ENCODE measurements at regions not wholly inside any gene's neighbourhood (a gene's known extent, or its start where the extent isn't known, plus 50 kb on each side); places are given as distances from the start of the nearest gene placed in this dataset.

GRCh38 chr11:112453601-112454577 lies 193.2 kb upstream of the PLET1 start:
- no peak overlapping the region for H3K9ac ChIP-seq (ENCODE audit: low read length)
- H3K4me2 ChIP-seq (ENCODE audit: low read length) = no peak overlapping the region
- no peak overlapping the region for H3K27ac ChIP-seq (ENCODE audit: low read depth, low read length)
- H3K9me2 ChIP-seq (ENCODE audit: insufficient read depth) = no peaks in the 10 kb centered on the region
- ATAC-seq (peak; percentile 94), DNase-seq (ENCODE audit: low read depth, low spot score) (peak; percentile 34)
- no peaks in the 10 kb centered on the region for H3K9me3 ChIP-seq (ENCODE audit: control insufficient read depth in 1 of 2, insufficient read depth in 1 of 2, low read depth in 1 of 2, low read length in 2 of 2)
- CTCF ChIA-PET = interaction anchor here (0.6 to 2.0 kb wide), 13 partner anchors 9 to 836 kb away, joined by 3 to 11 read pairs (median 4); no protein-coding TSS in a partner anchor
- no peaks in the 10 kb centered on the region for H3K27me3 ChIP-seq (ENCODE audit: insufficient read depth, low read length)
- H2AFZ ChIP-seq (ENCODE audit: low read depth, low read length, poor library complexity, severe bottlenecking) = no peak overlapping the region
- POLR2A ChIA-PET = no interaction called here
- H3K4me3 ChIP-seq (replicated peaks in 1 of 2; ENCODE audit: low read depth in 1 of 2, low read length in 2 of 2) = no peak overlapping the region
- no peaks in the 10 kb centered on the region for H3K79me2 ChIP-seq (ENCODE audit: insufficient read depth, low read length)
- no peak for TF ChIP-seq JUND (IDR thresholded peaks at IDR 0.05)
- no peak for TF ChIP-seq SP1 (IDR thresholded peaks at IDR 0.05; ENCODE audit: low read depth)
- peak; percentile 46 to 80 (median 54); a peak in 5 of 6 replicates for TF ChIP-seq CTCF (IDR thresholded peaks at IDR 0.05 in 2 of 3, conservative IDR thresholded peaks at IDR 0.05 in 1 of 3; ENCODE audit: borderline replicate concordance in 1 of 3, insufficient read depth in 1 of 3, low read depth in 2 of 3, low read length in 2 of 3)
- TF ChIP-seq RAD21 (IDR thresholded peaks at IDR 0.05; ENCODE audit: low read depth) = peak; percentile 40
- TF ChIP-seq ELF1 (IDR thresholded peaks at IDR 0.05; ENCODE audit: borderline replicate concordance, low read depth) = no peak
- H4K20me1 ChIP-seq (ENCODE audit: insufficient read depth) = no peaks in the 10 kb centered on the region
- intact Hi-C loops (cut with micrococcal nuclease) = loop anchor here (2.0 to 5.0 kb wide), 2 partner anchors 163 to 237 kb away; no protein-coding TSS in a partner anchor
- no TSS peak for BruUV-seq (replicated peaks)
- no peaks in the 10 kb centered on the region for H3K36me3 ChIP-seq (ENCODE audit: control insufficient read depth in 1 of 2, insufficient read depth in 2 of 2, low read length in 2 of 2)
- H3K4me1 ChIP-seq (ENCODE audit: control insufficient read depth in 1 of 2, insufficient read depth in 2 of 2, low read length in 2 of 2) = no peaks in the 10 kb centered on the region
- RAD21 ChIA-PET (ENCODE audit: low non-redundant PET in 1 of 2, low total read pairs in 2 of 2, uncharacterized antibody in 2 of 2, unreplicated experiment in 2 of 2) = no interaction called here

- CTCF ChIA-PET = interaction anchor here (1.6 to 2.0 kb wide), 3 partner anchors 13 to 101 kb away, joined by 7 to 11 read pairs (median 10); no protein-coding TSS in a partner anchor
- TF ChIP-seq ZNF274 (IDR thresholded peaks at IDR 0.05; ENCODE audit: low read depth, low read length) (no peak), CBX3 (IDR thresholded peaks at IDR 0.05; ENCODE audit: low read depth) (no peak), TCF7L2 (IDR thresholded peaks at IDR 0.05; ENCODE audit: borderline replicate concordance, extremely low read depth, insufficient read depth, insufficient read length) (no peak), RAD21 (IDR thresholded peaks at IDR 0.05; ENCODE audit: low read depth) (no peak), SP1 (IDR thresholded peaks at IDR 0.05; ENCODE audit: low read depth) (no peak), SRF (IDR thresholded peaks at IDR 0.05; ENCODE audit: low read depth) (no peak), REST (IDR thresholded peaks at IDR 0.05; ENCODE audit: low read depth) (no peak), ATF3 (IDR thresholded peaks at IDR 0.05) (no peak), SIN3A (IDR thresholded peaks at IDR 0.05; ENCODE audit: low read depth) (no peak)
Measured at GRCh38 chr11:112454841-112455240, 194.2 kb upstream of the PLET1 start.

More at GRCh38 chr11:112454841-112455240, 194.2 kb upstream of the PLET1 start:
- Histone ChIP-seq H3K27ac (ENCODE audit: low read depth, low read length) (no peak overlapping the region), H3K4me3 (replicated peaks in 1 of 2; ENCODE audit: low read depth in 1 of 2, low read length in 2 of 2) (no peak overlapping the region), H3K9me2 (ENCODE audit: insufficient read depth) (no peaks in the 10 kb centered on the region), H3K27me3 (ENCODE audit: insufficient read depth, low read length) (no peaks in the 10 kb centered on the region), H3K79me2 (ENCODE audit: insufficient read depth, low read length) (no peaks in the 10 kb centered on the region), H3K9me3 (ENCODE audit: control insufficient read depth in 1 of 2, insufficient read depth in 1 of 2, low read depth in 1 of 2, low read length in 2 of 2) (no peaks in the 10 kb centered on the region), H3K4me1 (ENCODE audit: control insufficient read depth in 1 of 2, insufficient read depth in 2 of 2, low read length in 2 of 2) (no peaks in the 10 kb centered on the region), H3K9ac (ENCODE audit: low read length) (no peak overlapping the region), H3K4me2 (ENCODE audit: low read length) (no peak overlapping the region), H3K36me3 (ENCODE audit: control insufficient read depth in 1 of 2, insufficient read depth in 2 of 2, low read length in 2 of 2) (no peaks in the 10 kb centered on the region), H2AFZ (ENCODE audit: low read depth, low read length, poor library complexity, severe bottlenecking) (no peak overlapping the region), H4K20me1 (ENCODE audit: insufficient read depth) (no peaks in the 10 kb centered on the region)
- ATAC-seq = no peak
- intact Hi-C loops (cut with micrococcal nuclease) = loop anchor here (2.0 to 5.0 kb wide), 2 partner anchors 164 to 238 kb away; no protein-coding TSS in a partner anchor
- no TSS peak for BruUV-seq (replicated peaks)
- DNase-seq (ENCODE audit: low read depth, low spot score) = no peak
- ChIA-PET POLR2A (no interaction called here), RAD21 (ENCODE audit: low non-redundant PET in 1 of 2, low total read pairs in 2 of 2, uncharacterized antibody in 2 of 2, unreplicated experiment in 2 of 2) (no interaction called here)

Data from HCT116 (cell line).